H9 (cell line): ENCODE measurements at regions not wholly inside any gene's neighbourhood (a gene's known extent, or its start where the extent isn't known, plus 50 kb on each side); places are given as distances from the start of the nearest gene placed in this dataset.

Experiments used
- DNase-seq: peaks from one replicate; pipeline ENCODE4 v3.0.0-alpha.2; 2017
- H2AFZ ChIP-seq: one replicate; pipeline ENCODE4 v1.6.1; 2013; ENCODE audit warnings: mild to moderate bottlenecking, low read length, control low read depth, moderate library complexity
- H2AK5ac ChIP-seq: 2 replicates; pipeline ENCODE4 v1.6.1; 2013; ENCODE audit warnings: low read length, control low read depth, mixed read lengths; ENCODE audit not compliant: insufficient read length
- H2BK120ac ChIP-seq: one replicate; pipeline ENCODE4 v1.6.1; 2013; ENCODE audit warnings: low read depth, mild to moderate bottlenecking, low read length, control low read depth, inconsistent platforms; ENCODE audit not compliant: poor library complexity, severe bottlenecking
- H2BK12ac ChIP-seq: 2 replicates; pipeline ENCODE4 v1.6.1; 2013; ENCODE audit warnings: low read length, control low read depth, mixed read lengths, low read depth; ENCODE audit not compliant: insufficient read length
- H2BK15ac ChIP-seq: 2 replicates; pipeline ENCODE4 v1.6.1; 2013; ENCODE audit warnings: low read depth, low read length, control low read depth
- H2BK20ac ChIP-seq: one replicate; pipeline ENCODE4 v1.6.1; 2013; ENCODE audit warnings: low read depth, mild to moderate bottlenecking, low read length, control low read depth, inconsistent platforms; ENCODE audit not compliant: poor library complexity, severe bottlenecking
- H2BK5ac ChIP-seq: 2 replicates; pipeline ENCODE4 v1.6.1; 2013; ENCODE audit warnings: low read length, control low read depth, mixed read lengths; ENCODE audit not compliant: insufficient read length
- H3K14ac ChIP-seq: 2 replicates; pipeline ENCODE4 v1.6.1; 2013; ENCODE audit warnings: low read length, control low read depth; ENCODE audit not compliant: insufficient read depth
- H3K18ac ChIP-seq: 2 replicates; pipeline ENCODE4 v1.6.1; 2013; ENCODE audit warnings: low read depth, mild to moderate bottlenecking, mixed read lengths, low read length, control low read depth; ENCODE audit not compliant: insufficient read length
- H3K23ac ChIP-seq: 2 replicates; pipeline ENCODE4 v1.6.1; 2013; ENCODE audit warnings: low read length, control low read depth, mixed read lengths, low read depth; ENCODE audit not compliant: insufficient read length
- H3K23me2 ChIP-seq: 2 replicates; pipeline ENCODE4 v1.6.1; 2013; ENCODE audit warnings: low read depth, mild to moderate bottlenecking, mixed read lengths, low read length, control low read depth; ENCODE audit not compliant: insufficient read length, poor library complexity, severe bottlenecking
- H3K27ac ChIP-seq: 2 replicates; pipeline ENCODE4 v1.5.1; 2013; ENCODE audit warnings: low read length, control low read depth, mixed read lengths, low read depth; ENCODE audit not compliant: insufficient read length
- H3K27me3 ChIP-seq: 2 replicates; pipeline ENCODE4 v1.6.1; 2013; ENCODE audit warnings: low read length, control low read depth, inconsistent platforms; ENCODE audit not compliant: insufficient read depth
- H3K4ac ChIP-seq: 2 replicates; pipeline ENCODE4 v1.6.1; 2013; ENCODE audit warnings: low read depth, mild to moderate bottlenecking, control low read depth, inconsistent platforms, low read length, moderate library complexity
- H3K4me1 ChIP-seq: 2 replicates; pipeline ENCODE4 v1.6.1; 2013; ENCODE audit warnings: low read length, control low read depth, inconsistent platforms; ENCODE audit not compliant: insufficient read depth
- H3K4me2 ChIP-seq: 2 replicates; pipeline ENCODE4 v1.6.1; 2013; ENCODE audit warnings: low read length, control low read depth, mixed read lengths; ENCODE audit not compliant: insufficient read length, insufficient read depth
- H3K56ac ChIP-seq: 2 replicates; pipeline ENCODE4 v1.6.1; 2013; ENCODE audit warnings: low read depth, mild to moderate bottlenecking, mixed read lengths, low read length, control low read depth; ENCODE audit not compliant: insufficient read length
- H3K79me1 ChIP-seq: 2 replicates; pipeline ENCODE4 v1.6.1; 2013; ENCODE audit warnings: low read depth, mild to moderate bottlenecking, moderate library complexity, low read length, control low read depth, inconsistent platforms; ENCODE audit not compliant: insufficient read depth, poor library complexity, severe bottlenecking
- H3K79me2 ChIP-seq: 2 replicates; pipeline ENCODE4 v1.6.1; 2013; ENCODE audit warnings: low read length, control low read depth, inconsistent platforms; ENCODE audit not compliant: insufficient read depth
- H3K9ac ChIP-seq: 2 replicates; pipeline ENCODE4 v1.6.1; 2013; ENCODE audit warnings: low read length, control low read depth, mixed read lengths; ENCODE audit not compliant: insufficient read length; ENCODE audit errors: extremely low read depth
- H3K9me3 ChIP-seq: one replicate; pipeline ENCODE4 v1.6.1; 2013; ENCODE audit warnings: low read depth, low read length, inconsistent platforms; ENCODE audit not compliant: control insufficient read depth
- H3T11ph ChIP-seq: one replicate; pipeline ENCODE4 v1.6.1; 2013; ENCODE audit warnings: mild to moderate bottlenecking, low read length, control low read depth, inconsistent platforms
- H4K20me1 ChIP-seq: one replicate; pipeline ENCODE4 v1.6.1; 2013; ENCODE audit not compliant: control insufficient read depth, insufficient read length, insufficient read depth
- H4K5ac ChIP-seq: 2 replicates; pipeline ENCODE4 v1.6.1; 2013; ENCODE audit warnings: low read depth, mild to moderate bottlenecking, mixed read lengths, low read length, control low read depth; ENCODE audit not compliant: insufficient read length
- H4K8ac ChIP-seq: replicated peaks from 2 replicates; pipeline ENCODE4 v1.6.1; 2013; ENCODE audit warnings: low read length, control low read depth, mixed read lengths, low read depth; ENCODE audit not compliant: insufficient read length
- H4K91ac ChIP-seq: 2 replicates; pipeline ENCODE4 v1.6.1; 2013; ENCODE audit warnings: low read depth, mild to moderate bottlenecking, moderate library complexity, mixed read lengths, low read length, control low read depth; ENCODE audit not compliant: insufficient read length
- H3K27ac Mint-ChIP-seq, 3 experiments: 2 replicates in 2 of 3; 3 replicates in 1 of 3; pipeline ENCODE4 v1.8.0; 2020 to 2021; ENCODE audit warnings: mixed read lengths in 3 of 3, mild to moderate bottlenecking in 1 of 3, moderate library complexity in 1 of 3
- H3K27me3 Mint-ChIP-seq: 2 replicates; pipeline ENCODE4 v1.8.0; 2021; ENCODE audit warnings: low read depth, mild to moderate bottlenecking, moderate library complexity, mixed read lengths
- H3K36me3 Mint-ChIP-seq, 3 experiments: 2 replicates in 2 of 3; 3 replicates in 1 of 3; pipeline ENCODE4 v1.8.0; 2020 to 2021; ENCODE audit warnings: low read depth in 3 of 3, mixed read lengths in 3 of 3; ENCODE audit not compliant: insufficient read depth in 1 of 3
- H3K4me1 Mint-ChIP-seq, 2 experiments: 2 replicates each; pipeline ENCODE4 v1.8.0; 2020; ENCODE audit warnings: mixed read lengths in 2 of 2
- H3K4me3 Mint-ChIP-seq, 2 experiments: 2 replicates in 1 of 2; 3 replicates in 1 of 2; pipeline ENCODE4 v1.8.0; 2020 to 2021; ENCODE audit warnings: mild to moderate bottlenecking in 2 of 2, mixed read lengths in 2 of 2, moderate library complexity in 1 of 2
- H3K9me3 Mint-ChIP-seq, 2 experiments: 2 replicates in 1 of 2; 3 replicates in 1 of 2; pipeline ENCODE4 v1.8.0; 2020; ENCODE audit warnings: mild to moderate bottlenecking in 2 of 2, mixed read lengths in 2 of 2, moderate library complexity in 1 of 2
- WGBS: extraction: QIAGEN DNeasy Blood & Tissue Kit; methylation state at CpG from one replicate; pipeline ENCODE4 v1.1.7; 2013; ENCODE audit warnings: missing lambda C conversion rate, low lambda C conversion rate, mixed read lengths; ENCODE audit not compliant: insufficient read length; ENCODE audit errors: extremely low coverage; 5-methylcytosine and 5-hydroxymethylcytosine counted together
- TF ChIP-seq, protein P1 (sequence below): fragments of 200-600 bp; sonication (generic); conservative IDR thresholded peaks from 3 replicates; pipeline ENCODE4 v1.8.0; 2021; ENCODE audit warnings: antibody characterized with exemption, mild to moderate bottlenecking

DNA sequence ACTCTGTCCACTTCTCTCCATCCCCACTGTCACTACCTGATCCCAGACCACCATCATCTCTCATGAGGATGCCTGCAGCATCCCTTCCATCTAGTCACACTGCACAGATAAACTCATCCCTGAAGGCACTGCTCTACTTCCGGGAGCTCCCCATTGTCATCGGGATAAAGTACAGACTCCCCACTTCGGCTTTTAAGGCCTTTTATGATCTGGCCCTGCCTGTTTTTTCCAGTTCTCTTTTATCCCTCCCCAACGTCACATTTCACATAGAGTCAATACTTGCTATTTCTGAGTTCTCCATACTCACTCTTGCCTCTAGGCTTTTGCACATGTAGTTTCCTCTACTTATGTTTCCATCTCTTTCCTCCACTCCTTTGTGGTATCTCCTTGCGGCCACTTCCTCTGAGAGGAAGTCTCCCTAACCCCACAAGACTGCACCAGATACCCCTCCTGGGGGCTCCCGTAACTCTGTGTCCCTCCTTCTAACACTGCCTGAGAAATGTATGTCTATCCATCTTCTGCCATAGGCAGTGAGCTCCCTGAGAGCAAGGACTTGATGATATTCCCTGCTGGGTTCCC is 66.9 kb downstream of the COPRS start:
- Mint-ChIP-seq H3K27ac (no peak overlapping the region), H3K4me1 (no peaks in the 10 kb centered on the region), H3K27me3 (peaks cover 4% of the 10 kb centered on the region), H3K9me3 (no peaks in the 10 kb centered on the region; a peak in 1 of 5 replicates), H3K36me3 (no peaks in the 10 kb centered on the region; a peak in 1 of 7 replicates), H3K4me3 (no peak overlapping the region)
- Histone ChIP-seq H2BK120ac (no peak overlapping the region), H3K23ac (no peak overlapping the region), H3K27me3 (no peaks in the 10 kb centered on the region), H3K4me2 (no peak overlapping the region), H4K20me1 (no peaks in the 10 kb centered on the region), H2AK5ac (no peak overlapping the region), H3T11ph (no peak overlapping the region), H2BK15ac (no peak overlapping the region), H3K4ac (no peak overlapping the region), H3K9ac (no peak overlapping the region), H4K91ac (no peak overlapping the region), H3K79me1 (no peaks in the 10 kb centered on the region), H3K56ac (no peak overlapping the region), H3K23me2 (no peaks in the 10 kb centered on the region), H3K79me2 (no peaks in the 10 kb centered on the region), H2BK12ac (no peak overlapping the region), H2AFZ (no peak overlapping the region), H4K8ac (no peak overlapping the region), H3K18ac (no peak overlapping the region), H2BK20ac (no peak overlapping the region), H3K27ac (no peak overlapping the region), H3K14ac (no peak overlapping the region), H3K9me3 (no peaks in the 10 kb centered on the region), H3K4me1 (no peaks in the 10 kb centered on the region), H2BK5ac (no peak overlapping the region), H4K5ac (no peak overlapping the region)
- no peak for DNase-seq
- no CpG with 5 or more reads among the region's 6 CpGs for WGBS
- TF ChIP-seq, protein P1, sequence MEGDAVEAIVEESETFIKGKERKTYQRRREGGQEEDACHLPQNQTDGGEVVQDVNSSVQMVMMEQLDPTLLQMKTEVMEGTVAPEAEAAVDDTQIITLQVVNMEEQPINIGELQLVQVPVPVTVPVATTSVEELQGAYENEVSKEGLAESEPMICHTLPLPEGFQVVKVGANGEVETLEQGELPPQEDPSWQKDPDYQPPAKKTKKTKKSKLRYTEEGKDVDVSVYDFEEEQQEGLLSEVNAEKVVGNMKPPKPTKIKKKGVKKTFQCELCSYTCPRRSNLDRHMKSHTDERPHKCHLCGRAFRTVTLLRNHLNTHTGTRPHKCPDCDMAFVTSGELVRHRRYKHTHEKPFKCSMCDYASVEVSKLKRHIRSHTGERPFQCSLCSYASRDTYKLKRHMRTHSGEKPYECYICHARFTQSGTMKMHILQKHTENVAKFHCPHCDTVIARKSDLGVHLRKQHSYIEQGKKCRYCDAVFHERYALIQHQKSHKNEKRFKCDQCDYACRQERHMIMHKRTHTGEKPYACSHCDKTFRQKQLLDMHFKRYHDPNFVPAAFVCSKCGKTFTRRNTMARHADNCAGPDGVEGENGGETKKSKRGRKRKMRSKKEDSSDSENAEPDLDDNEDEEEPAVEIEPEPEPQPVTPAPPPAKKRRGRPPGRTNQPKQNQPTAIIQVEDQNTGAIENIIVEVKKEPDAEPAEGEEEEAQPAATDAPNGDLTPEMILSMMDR, result no peak
